Esophagus muscularis mucosa (tissue), 3 donors: ENCODE measurements at regions not wholly inside any gene's neighbourhood (a gene's known extent, or its start where the extent isn't known, plus 50 kb on each side); places are given as distances from the start of the nearest gene placed in this dataset.

Experiments used
- POLR2AphosphoS5 ChIP-seq, 2 donors: sonication (generic); formaldehyde crosslinking; IDR thresholded peaks; one replicate each; pipeline ENCODE4 v1.6.1; 2017; ENCODE audit warnings: antibody characterized with exemption in 2 of 2
- TF ChIP-seq, protein P1 (sequence below), 3 experiments: fragments of 200-600 bp in 2 of 3; fragments of 450-650 bp in 1 of 3; sonication (generic) in 2 of 3; IDR thresholded peaks; one replicate each; pipeline ENCODE4 v1.5.1; 2017 to 2019; ENCODE audit warnings: antibody characterized with exemption in 3 of 3, mild to moderate bottlenecking in 2 of 3, moderate library complexity in 1 of 3

DNA sequence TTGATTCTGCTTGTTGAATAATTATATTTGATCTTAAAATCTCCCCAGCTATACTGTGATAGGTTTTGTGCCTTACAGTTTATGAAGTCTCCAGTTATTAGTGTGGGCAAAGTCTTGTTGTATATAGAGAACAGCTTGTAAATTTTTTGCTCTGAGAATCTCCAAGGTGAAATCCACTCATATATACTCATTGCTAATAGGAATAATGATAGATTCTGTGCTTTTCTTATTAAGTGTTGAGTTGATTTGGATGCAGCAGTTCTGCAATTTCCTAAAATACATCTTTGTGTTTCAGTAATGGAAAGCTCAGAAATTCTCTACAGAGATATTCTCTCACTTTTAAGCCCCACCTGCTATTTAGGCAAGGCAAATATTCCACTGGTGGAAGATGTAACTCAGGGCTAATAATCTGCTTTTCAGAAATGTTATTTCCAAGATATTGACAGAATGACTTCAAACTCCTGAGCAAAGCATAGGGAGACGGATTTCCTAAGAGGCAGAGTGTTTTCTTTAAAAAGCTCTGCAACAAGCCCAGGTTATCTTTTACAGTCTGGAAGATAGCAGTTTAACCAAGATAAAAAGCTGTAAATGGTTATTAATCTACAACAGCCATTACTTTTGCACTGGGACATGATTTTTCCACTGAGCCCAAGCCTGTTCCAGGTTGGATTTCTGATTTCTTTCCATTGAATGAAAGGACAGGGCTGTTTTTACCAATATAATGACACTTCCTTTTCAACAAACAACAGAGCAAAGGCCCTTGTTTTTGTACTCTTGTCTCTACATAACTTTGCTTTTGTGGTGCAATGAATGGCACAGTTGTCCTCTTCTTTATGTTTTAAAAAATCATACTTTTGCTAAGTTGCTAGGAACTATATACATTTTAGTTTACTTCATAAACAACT is 239.9 kb upstream of the ATP2B1 start:
- TF ChIP-seq, protein P1, sequence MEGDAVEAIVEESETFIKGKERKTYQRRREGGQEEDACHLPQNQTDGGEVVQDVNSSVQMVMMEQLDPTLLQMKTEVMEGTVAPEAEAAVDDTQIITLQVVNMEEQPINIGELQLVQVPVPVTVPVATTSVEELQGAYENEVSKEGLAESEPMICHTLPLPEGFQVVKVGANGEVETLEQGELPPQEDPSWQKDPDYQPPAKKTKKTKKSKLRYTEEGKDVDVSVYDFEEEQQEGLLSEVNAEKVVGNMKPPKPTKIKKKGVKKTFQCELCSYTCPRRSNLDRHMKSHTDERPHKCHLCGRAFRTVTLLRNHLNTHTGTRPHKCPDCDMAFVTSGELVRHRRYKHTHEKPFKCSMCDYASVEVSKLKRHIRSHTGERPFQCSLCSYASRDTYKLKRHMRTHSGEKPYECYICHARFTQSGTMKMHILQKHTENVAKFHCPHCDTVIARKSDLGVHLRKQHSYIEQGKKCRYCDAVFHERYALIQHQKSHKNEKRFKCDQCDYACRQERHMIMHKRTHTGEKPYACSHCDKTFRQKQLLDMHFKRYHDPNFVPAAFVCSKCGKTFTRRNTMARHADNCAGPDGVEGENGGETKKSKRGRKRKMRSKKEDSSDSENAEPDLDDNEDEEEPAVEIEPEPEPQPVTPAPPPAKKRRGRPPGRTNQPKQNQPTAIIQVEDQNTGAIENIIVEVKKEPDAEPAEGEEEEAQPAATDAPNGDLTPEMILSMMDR (IDR thresholded peaks at IDR 0.05): no peak
- no peak for TF ChIP-seq POLR2AphosphoS5 (IDR thresholded peaks at IDR 0.05)
